SK-N-SH (cell line): ENCODE measurements at regions not wholly inside any gene's neighbourhood (a gene's known extent, or its start where the extent isn't known, plus 50 kb on each side); places are given as distances from the start of the nearest gene placed in this dataset.

Experiments
- CHD2 ChIP-seq: fragments of 150-350 bp; IDR thresholded peaks from 2 replicates; pipeline ENCODE4 v1.6.1; 2018; ENCODE audit warnings: low read length; ENCODE audit not compliant: partially characterized antibody
- CTCF ChIP-seq: fragments of 200-600 bp; sonication (generic); IDR thresholded peaks from 2 replicates; pipeline ENCODE4 v1.6.1; 2017; ENCODE audit warnings: antibody characterized with exemption, mild to moderate bottlenecking, moderate library complexity
- EP300 ChIP-seq, 2 experiments: IDR thresholded peaks; 2 replicates each; pipeline versions ENCODE4 v1.4.0 to v1.6.1; 2012; ENCODE audit warnings: borderline replicate concordance in 1 of 2, low read depth in 1 of 2, low read length in 1 of 2
- EZH2phosphoT487 ChIP-seq: fragments of 200-600 bp; sonication (generic); IDR thresholded peaks from 2 replicates; pipeline ENCODE4 v1.6.1; 2017; ENCODE audit warnings: low read depth, mixed run types, mild to moderate bottlenecking, antibody characterized with exemption, moderate library complexity, borderline replicate concordance
- GATA2 ChIP-seq: sonication (generic); formaldehyde crosslinking; IDR thresholded peaks from 2 replicates; pipeline ENCODE4 v1.5.0; 2020; ENCODE audit warnings: mild to moderate bottlenecking, missing genetic modification reagents
- MXI1 ChIP-seq: IDR thresholded peaks from 2 replicates; pipeline ENCODE4 v1.6.1; 2012; ENCODE audit warnings: mild to moderate bottlenecking, low read depth, low read length, improper control_type of control experiment
- PBX3 ChIP-seq: IDR thresholded peaks from 2 replicates; pipeline ENCODE4; 2012
- POLR2AphosphoS5 ChIP-seq: IDR thresholded peaks from 2 replicates; pipeline ENCODE4 v1.6.1; 2012; ENCODE audit warnings: low read depth, low read length
- REST ChIP-seq: IDR thresholded peaks from 2 replicates; pipeline ENCODE4 v1.6.1; 2012; ENCODE audit warnings: mild to moderate bottlenecking, low read depth, low read length, moderate library complexity
- SIN3A ChIP-seq: IDR thresholded peaks from 2 replicates; pipeline ENCODE4 v1.6.1; 2012; ENCODE audit warnings: low read depth, mild to moderate bottlenecking, low read length, moderate library complexity, borderline replicate concordance
- SMC3 ChIP-seq: IDR thresholded peaks from 2 replicates; pipeline ENCODE4 v1.6.1; 2012; ENCODE audit warnings: low read depth, low read length, improper control_type of control experiment
- TCF12 ChIP-seq: IDR thresholded peaks from 2 replicates; pipeline ENCODE4 v1.4.0; 2012
- TEAD4 ChIP-seq: IDR thresholded peaks from 2 replicates; pipeline ENCODE4 v1.4.0; 2012; ENCODE audit warnings: mild to moderate bottlenecking, borderline replicate concordance; ENCODE audit not compliant: insufficient read depth
- USF2 ChIP-seq: fragments of 150-350 bp; IDR thresholded peaks from 2 replicates; pipeline ENCODE4 v1.6.1; 2017; ENCODE audit warnings: antibody characterized with exemption, low read length, low read depth, borderline replicate concordance

GRCh38 chr7:33841031-33841430, 64.3 kb upstream of the BMPER start:
- TF ChIP-seq GATA2 (CRISPR knock-in tag), result peak; percentile 27
- TF ChIP-seq CTCF, result no peak
- TF ChIP-seq USF2, result no peak
- TF ChIP-seq TCF12, result no peak
- TF ChIP-seq EZH2phosphoT487, result no peak
- TF ChIP-seq PBX3, result no peak
- no peak for TF ChIP-seq CHD2
- TF ChIP-seq MXI1, result no peak
- no peak for TF ChIP-seq TEAD4
- no peak for TF ChIP-seq POLR2AphosphoS5
- TF ChIP-seq SMC3, result no peak
- TF ChIP-seq REST, result no peak
- no peak for TF ChIP-seq EP300 (IDR thresholded peaks at IDR 0.05; ENCODE audit: borderline replicate concordance in 1 of 2, low read depth in 1 of 2, low read length in 1 of 2)
- TF ChIP-seq SIN3A, result no peak
